ENCODE measurements at regions not wholly inside any gene's neighbourhood (a gene's known extent, or its start where the extent isn't known, plus 50 kb on each side); places are given as distances from the start of the nearest gene placed in this dataset.

GRCh38 chr18:55864281-55864680 is 276.3 kb upstream of the TCF4 start:
- Histone ChIP-seq H2AFZ (ENCODE audit: low read length) (no peak overlapping the region), H3K4me3 (ENCODE audit: low read depth, low read length, poor library complexity, severe bottlenecking) (no peak overlapping the region), H3K4me1 (ENCODE audit: insufficient read depth, low read length, severe bottlenecking) (no peaks in the 10 kb centered on the region), H3K9me3 (ENCODE audit: low read length) (no peaks in the 10 kb centered on the region), H3K27me3 (ENCODE audit: insufficient read depth, low read length) (no peaks in the 10 kb centered on the region), H3K36me3 (ENCODE audit: insufficient read depth, low read length) (no peaks in the 10 kb centered on the region), H3K4me2 (ENCODE audit: low read length) (no peak overlapping the region), H3F3A (ENCODE audit: insufficient read depth, low read length) (no peaks in the 10 kb centered on the region), H3K27ac (ENCODE audit: low read depth, low read length, poor library complexity, severe bottlenecking) (no peak overlapping the region), H3K79me2 (ENCODE audit: insufficient read depth, low read length) (no peaks in the 10 kb centered on the region), H3K9me2 (ENCODE audit: low read depth, low read length) (no peaks in the 10 kb centered on the region), H3K9ac (ENCODE audit: low read length) (no peak overlapping the region), H4K20me1 (ENCODE audit: insufficient read depth, low read length) (no peaks in the 10 kb centered on the region)
- TF ChIP-seq EZH2 (IDR thresholded peaks at IDR 0.05; ENCODE audit: borderline replicate concordance, low read length) (no peak), CTCF (IDR thresholded peaks at IDR 0.05; ENCODE audit: low read length) (no peak)

- Histone ChIP-seq H2AFZ (ENCODE audit: low read length) (no peak overlapping the region), H3K9me2 (ENCODE audit: low read depth, low read length) (no peaks in the 10 kb centered on the region), H3K4me2 (ENCODE audit: low read length) (no peak overlapping the region), H3F3A (ENCODE audit: insufficient read depth, low read length) (no peaks in the 10 kb centered on the region), H3K9me3 (ENCODE audit: low read length) (no peaks in the 10 kb centered on the region), H3K79me2 (ENCODE audit: insufficient read depth, low read length) (no peaks in the 10 kb centered on the region), H3K9ac (ENCODE audit: low read length) (no peak overlapping the region), H3K4me3 (ENCODE audit: low read depth, low read length, poor library complexity, severe bottlenecking) (no peak overlapping the region), H4K20me1 (ENCODE audit: insufficient read depth, low read length) (no peaks in the 10 kb centered on the region), H3K27me3 (ENCODE audit: insufficient read depth, low read length) (no peaks in the 10 kb centered on the region), H3K36me3 (ENCODE audit: insufficient read depth, low read length) (no peaks in the 10 kb centered on the region), H3K4me1 (ENCODE audit: insufficient read depth, low read length, severe bottlenecking) (no peaks in the 10 kb centered on the region), H3K27ac (ENCODE audit: low read depth, low read length, poor library complexity, severe bottlenecking) (no peak overlapping the region)
- TF ChIP-seq CTCF (IDR thresholded peaks at IDR 0.05; ENCODE audit: low read length) (no peak), EZH2 (IDR thresholded peaks at IDR 0.05; ENCODE audit: borderline replicate concordance, low read length) (no peak)
Measured at GRCh38 chr18:55863876-55864275, 275.9 kb upstream of the TCF4 start.

GRCh38 chr18:55863391-55863706 is 275.4 kb upstream of the TCF4 start:
- TF ChIP-seq EZH2 (IDR thresholded peaks at IDR 0.05; ENCODE audit: borderline replicate concordance, low read length) (no peak), CTCF (IDR thresholded peaks at IDR 0.05; ENCODE audit: low read length) (no peak)
- Histone ChIP-seq H3K79me2 (ENCODE audit: insufficient read depth, low read length) (no peaks in the 10 kb centered on the region), H3K9ac (ENCODE audit: low read length) (no peak overlapping the region), H3K4me3 (ENCODE audit: low read depth, low read length, poor library complexity, severe bottlenecking) (no peak overlapping the region), H3K4me2 (ENCODE audit: low read length) (no peak overlapping the region), H3K9me2 (ENCODE audit: low read depth, low read length) (no peaks in the 10 kb centered on the region), H3K27ac (ENCODE audit: low read depth, low read length, poor library complexity, severe bottlenecking) (no peak overlapping the region), H3K9me3 (ENCODE audit: low read length) (no peaks in the 10 kb centered on the region), H3K36me3 (ENCODE audit: insufficient read depth, low read length) (no peaks in the 10 kb centered on the region), H4K20me1 (ENCODE audit: insufficient read depth, low read length) (no peaks in the 10 kb centered on the region), H3K27me3 (ENCODE audit: insufficient read depth, low read length) (no peaks in the 10 kb centered on the region), H3K4me1 (ENCODE audit: insufficient read depth, low read length, severe bottlenecking) (no peaks in the 10 kb centered on the region), H2AFZ (ENCODE audit: low read length) (no peak overlapping the region), H3F3A (ENCODE audit: insufficient read depth, low read length) (no peaks in the 10 kb centered on the region)

All from OCI-LY1 (cell line).